Amniotic stem cell (primary cell): ENCODE measurements at regions not wholly inside any gene's neighbourhood (a gene's known extent, or its start where the extent isn't known, plus 50 kb on each side); places are given as distances from the start of the nearest gene placed in this dataset.

Experiments used
- DNase-seq: peaks from one replicate; lab custom pipeline; 2025; lab: John Stamatoyannopoulos, UW

- DNase-seq = no peak
Measured at GRCh38 chr2:16900405-16901025, 234.9 kb upstream of the CYRIA start.

- DNase-seq = no peak
Measured at GRCh38 chr2:16899958-16900357, 234.3 kb upstream of the CYRIA start.

- DNase-seq = no peak
Measured at GRCh38 chr2:16890081-16890480, 224.4 kb upstream of the CYRIA start.

- DNase-seq = no peak
Measured at GRCh38 chr2:16885027-16885426, 219.4 kb upstream of the CYRIA start.

GRCh38 chr2:16882706-16883105 lies 217.1 kb upstream of the CYRIA start:
- DNase-seq = no peak

- DNase-seq = no peak
Measured at GRCh38 chr2:16881122-16881521, 215.5 kb upstream of the CYRIA start.

- no peak for DNase-seq
Measured at GRCh38 chr2:16871411-16871810, 205.8 kb upstream of the CYRIA start.

GRCh38 chr2:16870491-16871076 lies 204.9 kb upstream of the CYRIA start:
- DNase-seq = no peak

GRCh38 chr2:16869711-16870110 lies 204.1 kb upstream of the CYRIA start:
- no peak for DNase-seq

GRCh38 chr2:16862471-16862870 lies 196.8 kb upstream of the CYRIA start:
- DNase-seq = no peak

GRCh38 chr2:16861530-16861929 lies 195.9 kb upstream of the CYRIA start:
- no peak for DNase-seq

- no peak for DNase-seq
Measured at GRCh38 chr2:16861111-16861510, 195.5 kb upstream of the CYRIA start.

GRCh38 chr2:16860627-16861026 lies 195.0 kb upstream of the CYRIA start:
- DNase-seq = no peak

- DNase-seq = no peak
Measured at GRCh38 chr2:16855183-16855582, 189.5 kb upstream of the CYRIA start.

GRCh38 chr2:16853088-16853487 lies 187.5 kb upstream of the CYRIA start:
- no peak for DNase-seq

GRCh38 chr2:16852651-16853050 lies 187.0 kb upstream of the CYRIA start:
- DNase-seq = no peak

GRCh38 chr2:16851126-16851525 lies 185.5 kb upstream of the CYRIA start:
- DNase-seq = no peak

GRCh38 chr2:16840496-16841172 lies 175.0 kb upstream of the CYRIA start:
- DNase-seq = no peak

- DNase-seq = no peak
Measured at GRCh38 chr2:16832910-16833309, 167.3 kb upstream of the CYRIA start.

GRCh38 chr2:16828828-16829160 lies 163.2 kb upstream of the CYRIA start:
- DNase-seq = no peak

GRCh38 chr2:16828044-16828827 lies 162.6 kb upstream of the CYRIA start:
- DNase-seq = no peak

GRCh38 chr2:16824472-16824871 lies 158.8 kb upstream of the CYRIA start:
- no peak for DNase-seq

GRCh38 chr2:16821692-16822091 lies 156.1 kb upstream of the CYRIA start:
- no peak for DNase-seq
